PC-3 (cell line): ENCODE measurements at regions not wholly inside any gene's neighbourhood (a gene's known extent, or its start where the extent isn't known, plus 50 kb on each side); places are given as distances from the start of the nearest gene placed in this dataset.

Experiments
- ATAC-seq: fragments of 200-7000 bp; cut with Tn5 transposase; 2 replicates; pipeline ENCODE4 v1.9.1; 2020; ENCODE audit warnings: mild to moderate bottlenecking, moderate library complexity
- BruUV-seq: library from RNA; stranded (reverse); fragments of 400-500 nt; replicated peaks from 2 replicates; lab custom pipeline; 2021; lab: Mats Ljungman, UMichigan
- CTCF ChIA-PET: fragments of 300-600 bp; sonication (Branson Sonifier 250); formaldehyde crosslinking; loops from one replicate; lab custom pipeline; 2022; ENCODE audit warnings: antibody characterized with exemption; lab: Charles Lee
- POLR2A ChIA-PET: fragments of 300-600 bp; sonication (Branson Sonifier 250); formaldehyde crosslinking; loops from one replicate; lab custom pipeline; 2022; ENCODE audit warnings: antibody characterized with exemption; ENCODE audit not compliant: unreplicated experiment; lab: Charles Lee
- DNase-seq: peaks from one replicate; pipeline ENCODE4 v3.0.0-alpha.2; 2015
- H2AFZ ChIP-seq: fragments of 300-600 bp; sonication (generic); 2 replicates; pipeline ENCODE4 v1.6.0; 2016; ENCODE audit warnings: antibody characterized with exemption, low read length
- H3F3A ChIP-seq: fragments of 300-600 bp; sonication (generic); one replicate; pipeline ENCODE4 v1.6.0; 2017; ENCODE audit warnings: antibody characterized with exemption, low read length, control low read depth, mild to moderate bottlenecking; ENCODE audit not compliant: unreplicated experiment
- H3K27ac ChIP-seq: fragments of 300-600 bp; sonication (generic); 2 replicates; pipeline ENCODE4 v1.5.1; 2016; ENCODE audit warnings: mild to moderate bottlenecking, low read length
- H3K27me3 ChIP-seq: fragments of 300-600 bp; sonication (generic); 2 replicates; pipeline ENCODE4 v1.6.1; 2016; ENCODE audit warnings: low read length, mixed read lengths
- H3K36me3 ChIP-seq: fragments of 300-600 bp; sonication (generic); 2 replicates; pipeline ENCODE4 v1.6.1; 2016; ENCODE audit warnings: low read depth, mixed run types, low read length, mixed read lengths
- H3K4me1 ChIP-seq: fragments of 300-600 bp; sonication (generic); 2 replicates; pipeline ENCODE4 v1.5.1; 2016; ENCODE audit warnings: low read length; ENCODE audit not compliant: insufficient read depth
- H3K4me2 ChIP-seq: fragments of 300-600 bp; sonication (generic); 2 replicates; pipeline ENCODE4 v1.6.0; 2016; ENCODE audit warnings: low read length
- H3K4me3 ChIP-seq: fragments of 300-600 bp; sonication (generic); 2 replicates; pipeline ENCODE4 v1.5.1; 2016; ENCODE audit warnings: mild to moderate bottlenecking, low read length, mixed read lengths
- H3K79me2 ChIP-seq: fragments of 300-600 bp; sonication (generic); 2 replicates; pipeline ENCODE4 v1.6.1; 2017; ENCODE audit warnings: low read length, mixed read lengths
- H3K9ac ChIP-seq: fragments of 300-600 bp; sonication (generic); 2 replicates; pipeline ENCODE4 v1.6.0; 2016; ENCODE audit warnings: mild to moderate bottlenecking, low read length
- H3K9me2 ChIP-seq: fragments of 300-600 bp; sonication (generic); replicated peaks from 2 replicates; pipeline ENCODE4 v1.6.1; 2016; ENCODE audit warnings: mixed run types, low read length, mixed read lengths
- H3K9me3 ChIP-seq: fragments of 300-600 bp; sonication (generic); 2 replicates; pipeline ENCODE4 v1.6.1; 2016; ENCODE audit warnings: low read length, mixed read lengths
- H4K20me1 ChIP-seq: fragments of 300-600 bp; sonication (generic); 2 replicates; pipeline ENCODE4 v1.6.1; 2016; ENCODE audit warnings: low read length, mixed read lengths
- EZH2 ChIP-seq: fragments of 300-600 bp; sonication (generic); IDR thresholded peaks from one replicate; pipeline ENCODE4 v1.6.1; 2017; ENCODE audit warnings: antibody characterized with exemption, mild to moderate bottlenecking, low read length; ENCODE audit not compliant: unreplicated experiment
- EZH2phosphoT487 ChIP-seq: fragments of 300-600 bp; sonication (generic); IDR thresholded peaks from 2 replicates; pipeline ENCODE4 v1.6.1; 2018; ENCODE audit warnings: mild to moderate bottlenecking, antibody characterized with exemption, low read length, borderline replicate concordance
- intact Hi-C: fragments of 100-400 bp; cut with micrococcal nuclease; formaldehyde crosslinking; loops from 2 replicates; pipeline ENCODE4 v1.9.0; 2023
- TF ChIP-seq, protein P1 (sequence below): fragments of 300-600 bp; sonication (generic); conservative IDR thresholded peaks from 2 replicates; pipeline ENCODE4 v1.5.1; 2017; ENCODE audit warnings: antibody characterized with exemption, low read depth, mild to moderate bottlenecking, low read length

GRCh38 chr2:12010059-12010458, 263.6 kb downstream of the LPIN1 start:
- ChIA-PET POLR2A (no interaction called here), CTCF (no interaction called here)
- Histone ChIP-seq H3K9me3 (no peaks in the 10 kb centered on the region), H3K4me1 (peaks cover 25% of the 10 kb centered on the region), H3K9me2 (no peaks in the 10 kb centered on the region), H3F3A (no peaks in the 10 kb centered on the region), H3K9ac (no peak overlapping the region), H2AFZ (no peak overlapping the region), H3K79me2 (no peaks in the 10 kb centered on the region), H3K36me3 (no peaks in the 10 kb centered on the region), H3K4me3 (no peak overlapping the region), H3K27me3 (no peaks in the 10 kb centered on the region), H3K27ac (no peak overlapping the region), H3K4me2 (no peak overlapping the region), H4K20me1 (no peaks in the 10 kb centered on the region)
- intact Hi-C loops: no loop called here
- DNase-seq (no peak), ATAC-seq (no peak)
- no TSS peak for BruUV-seq
- TF ChIP-seq EZH2phosphoT487 (no peak), EZH2 (no peak)
- TF ChIP-seq, protein P1, sequence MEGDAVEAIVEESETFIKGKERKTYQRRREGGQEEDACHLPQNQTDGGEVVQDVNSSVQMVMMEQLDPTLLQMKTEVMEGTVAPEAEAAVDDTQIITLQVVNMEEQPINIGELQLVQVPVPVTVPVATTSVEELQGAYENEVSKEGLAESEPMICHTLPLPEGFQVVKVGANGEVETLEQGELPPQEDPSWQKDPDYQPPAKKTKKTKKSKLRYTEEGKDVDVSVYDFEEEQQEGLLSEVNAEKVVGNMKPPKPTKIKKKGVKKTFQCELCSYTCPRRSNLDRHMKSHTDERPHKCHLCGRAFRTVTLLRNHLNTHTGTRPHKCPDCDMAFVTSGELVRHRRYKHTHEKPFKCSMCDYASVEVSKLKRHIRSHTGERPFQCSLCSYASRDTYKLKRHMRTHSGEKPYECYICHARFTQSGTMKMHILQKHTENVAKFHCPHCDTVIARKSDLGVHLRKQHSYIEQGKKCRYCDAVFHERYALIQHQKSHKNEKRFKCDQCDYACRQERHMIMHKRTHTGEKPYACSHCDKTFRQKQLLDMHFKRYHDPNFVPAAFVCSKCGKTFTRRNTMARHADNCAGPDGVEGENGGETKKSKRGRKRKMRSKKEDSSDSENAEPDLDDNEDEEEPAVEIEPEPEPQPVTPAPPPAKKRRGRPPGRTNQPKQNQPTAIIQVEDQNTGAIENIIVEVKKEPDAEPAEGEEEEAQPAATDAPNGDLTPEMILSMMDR: no peak

- no peaks in the 10 kb centered on the region for H3K36me3 ChIP-seq
- H2AFZ ChIP-seq: no peak overlapping the region
- DNase-seq: no peak
- no peak overlapping the region for H3K4me2 ChIP-seq
- H3K4me1 ChIP-seq: peaks cover 25% of the 10 kb centered on the region
- BruUV-seq: no TSS peak
- no peak overlapping the region for H3K27ac ChIP-seq
- intact Hi-C loops: no loop called here
- H3K9me3 ChIP-seq: no peaks in the 10 kb centered on the region
- TF ChIP-seq, protein P1: no peak
- TF ChIP-seq EZH2 (no peak), EZH2phosphoT487 (no peak)
- H3F3A ChIP-seq: no peaks in the 10 kb centered on the region
- POLR2A ChIA-PET: no interaction called here
- ATAC-seq: no peak
- H4K20me1 ChIP-seq: no peaks in the 10 kb centered on the region
- H3K9ac ChIP-seq: no peak overlapping the region
- no peaks in the 10 kb centered on the region for H3K79me2 ChIP-seq
- no peak overlapping the region for H3K4me3 ChIP-seq
- H3K9me2 ChIP-seq: no peaks in the 10 kb centered on the region
- CTCF ChIA-PET: no interaction called here
- H3K27me3 ChIP-seq: no peaks in the 10 kb centered on the region
Observed at GRCh38 chr2:12010779-12011178, 264.3 kb downstream of the LPIN1 start.

DNA sequence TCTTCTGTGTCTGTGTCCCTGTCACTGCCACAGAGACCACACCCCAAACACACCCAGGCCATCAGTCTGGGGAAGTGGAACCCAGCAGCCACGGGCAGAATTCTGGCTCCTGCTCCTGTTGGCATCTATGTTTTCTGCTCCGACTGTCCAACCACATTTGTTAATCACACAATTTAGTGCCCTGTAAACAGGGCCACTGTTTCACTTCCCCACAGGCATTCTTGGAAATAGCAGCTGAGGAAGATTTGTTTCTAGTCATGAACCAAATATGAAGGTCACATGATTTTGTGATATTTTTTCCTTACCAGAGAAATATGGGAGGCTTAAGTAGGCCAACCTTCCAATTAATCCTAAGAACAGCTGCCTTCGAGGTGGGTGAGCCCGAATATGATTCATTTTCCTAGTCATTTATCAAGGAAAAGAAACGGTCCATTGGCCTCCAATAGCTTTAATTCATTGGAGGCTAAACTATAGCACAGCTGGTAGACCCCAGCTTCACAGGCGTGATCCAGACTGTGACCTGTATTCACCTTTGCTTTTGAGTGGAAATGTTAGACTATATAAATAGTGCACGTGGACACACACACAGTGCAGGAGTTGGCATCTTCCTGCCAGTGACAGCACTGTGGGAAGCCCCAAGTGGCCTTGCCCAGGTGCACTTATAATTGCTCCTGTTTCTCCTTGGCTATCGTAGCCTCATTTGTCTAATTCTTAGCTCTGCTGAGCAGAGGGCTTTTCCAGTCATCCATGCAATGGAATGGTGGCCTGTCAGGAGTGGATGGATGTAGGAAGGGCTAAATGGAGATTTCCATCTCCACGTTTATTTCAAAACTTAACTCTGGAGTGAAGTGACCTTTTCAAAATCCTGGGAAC, 267.9 kb downstream of the LPIN1 start:
- CTCF ChIA-PET: no interaction called here
- no peak overlapping the region for H3K4me3 ChIP-seq
- H4K20me1 ChIP-seq: no peaks in the 10 kb centered on the region
- ATAC-seq (no peak), DNase-seq (no peak)
- no peak overlapping the region for H3K4me2 ChIP-seq
- H2AFZ ChIP-seq: no peak overlapping the region
- H3K27me3 ChIP-seq: no peaks in the 10 kb centered on the region
- peaks cover 7% of the 10 kb centered on the region for H3K4me1 ChIP-seq
- no peaks in the 10 kb centered on the region for H3K79me2 ChIP-seq
- H3F3A ChIP-seq: no peaks in the 10 kb centered on the region
- POLR2A ChIA-PET: no interaction called here
- H3K27ac ChIP-seq: no peak overlapping the region
- no peak for TF ChIP-seq EZH2phosphoT487
- no peak for TF ChIP-seq EZH2
- TF ChIP-seq, protein P1: no peak
- no peak overlapping the region for H3K9ac ChIP-seq
- H3K9me2 ChIP-seq: no peaks in the 10 kb centered on the region
- H3K9me3 ChIP-seq: no peaks in the 10 kb centered on the region
- H3K36me3 ChIP-seq: no peaks in the 10 kb centered on the region
- intact Hi-C loops: no loop called here
- no TSS peak for BruUV-seq
